Activated T-helper 17 cell treated with anti-CD3 and anti-CD28 coated beads, Interleukin-2, amount 50 U/mL, for 72 hours (primary cell): ENCODE measurements at regions not wholly inside any gene's neighbourhood (a gene's known extent, or its start where the extent isn't known, plus 50 kb on each side); places are given as distances from the start of the nearest gene placed in this dataset.

ENCODE experiments used
- ATAC-seq: fragments of 150-1000 bp; cut with Tn5 transposase; replicated peaks from 2 replicates; pipeline ENCODE4 v1.10.0; 2021; ENCODE audit warnings: mild to moderate bottlenecking, moderate library complexity
- H3K27ac Mint-ChIP-seq: one replicate; pipeline ENCODE4 v1.8.0; 2022; ENCODE audit warnings: mixed read lengths
- H3K27me3 Mint-ChIP-seq: one replicate; pipeline ENCODE4 v1.8.0; 2022; ENCODE audit warnings: mixed read lengths
- H3K36me3 Mint-ChIP-seq: one replicate; pipeline ENCODE4 v1.8.0; 2022; ENCODE audit warnings: low read depth, mild to moderate bottlenecking, mixed read lengths
- H3K4me1 Mint-ChIP-seq: one replicate; pipeline ENCODE4 v1.8.0; 2022; ENCODE audit warnings: mixed read lengths
- H3K4me3 Mint-ChIP-seq: one replicate; pipeline ENCODE4 v1.8.0; 2022; ENCODE audit warnings: mild to moderate bottlenecking, mixed read lengths
- H3K9me3 Mint-ChIP-seq: one replicate; pipeline ENCODE4 v1.8.0; 2022; ENCODE audit warnings: mixed read lengths

DNA sequence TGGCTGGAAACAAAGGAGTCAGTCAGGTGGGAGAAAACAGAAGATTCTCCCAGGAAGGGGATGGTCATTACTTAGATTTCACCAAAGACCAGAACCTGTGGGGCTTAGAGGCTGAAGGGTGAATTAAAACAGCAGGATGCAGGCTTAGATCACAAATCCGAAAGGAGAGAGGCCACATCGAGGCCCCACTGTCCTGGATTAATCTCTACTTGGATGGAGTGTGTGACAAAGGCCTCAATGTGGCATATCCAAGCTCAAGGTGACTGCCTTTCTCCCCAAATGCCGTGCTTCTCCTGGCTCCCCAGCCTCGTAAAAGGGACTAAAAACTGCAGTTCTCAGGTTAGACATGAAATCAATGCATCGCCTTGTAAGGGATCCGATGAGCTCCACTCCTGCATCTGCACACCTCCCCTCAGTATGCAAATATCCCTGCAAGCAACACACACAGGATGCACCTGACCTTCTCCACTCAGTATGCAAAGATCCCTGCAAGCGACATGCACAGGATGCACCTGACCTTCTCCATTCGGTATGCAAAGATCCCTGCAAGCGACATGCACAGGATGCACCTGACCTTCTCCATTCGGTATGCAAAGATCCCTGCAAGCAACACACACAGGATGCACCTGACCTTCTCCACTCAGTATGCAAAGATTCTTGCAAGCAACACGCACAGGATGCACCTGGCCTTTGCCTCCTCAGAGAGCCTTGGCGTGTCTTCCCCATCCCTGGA lies 447.4 kb downstream of the BRD1 start:
- ATAC-seq, result no peak
- Mint-ChIP-seq H3K9me3 (no peaks in the 10 kb centered on the region), H3K4me1 (no peaks in the 10 kb centered on the region), H3K27ac (no peak overlapping the region), H3K36me3 (no peaks in the 10 kb centered on the region), H3K4me3 (no peak overlapping the region), H3K27me3 (peaks cover 31% of the 10 kb centered on the region)

DNA sequence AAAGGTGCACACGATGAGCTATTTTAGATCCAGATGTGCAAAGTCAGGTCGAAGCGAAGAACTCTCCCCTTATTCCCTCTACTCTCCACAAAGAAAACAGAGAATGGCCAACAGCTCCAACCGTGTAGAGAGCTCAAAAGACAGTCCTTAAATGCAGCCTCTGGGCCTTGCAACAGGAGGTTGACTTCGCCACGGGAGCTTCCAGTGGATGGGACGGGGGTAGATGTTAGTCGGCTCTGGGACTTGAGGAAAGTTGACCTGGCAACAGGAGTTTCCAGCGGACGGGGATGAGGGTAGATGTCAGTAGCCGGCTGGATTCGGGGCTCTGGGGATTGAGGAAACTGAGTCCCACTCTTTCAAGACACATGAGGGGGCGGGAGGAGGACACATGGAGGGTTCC lies 450.4 kb downstream of the BRD1 start:
- Mint-ChIP-seq H3K27ac (no peak overlapping the region), H3K4me3 (no peak overlapping the region), H3K27me3 (peaks cover 27% of the 10 kb centered on the region), H3K36me3 (no peaks in the 10 kb centered on the region), H3K9me3 (no peaks in the 10 kb centered on the region), H3K4me1 (no peaks in the 10 kb centered on the region)
- no peak for ATAC-seq

DNA sequence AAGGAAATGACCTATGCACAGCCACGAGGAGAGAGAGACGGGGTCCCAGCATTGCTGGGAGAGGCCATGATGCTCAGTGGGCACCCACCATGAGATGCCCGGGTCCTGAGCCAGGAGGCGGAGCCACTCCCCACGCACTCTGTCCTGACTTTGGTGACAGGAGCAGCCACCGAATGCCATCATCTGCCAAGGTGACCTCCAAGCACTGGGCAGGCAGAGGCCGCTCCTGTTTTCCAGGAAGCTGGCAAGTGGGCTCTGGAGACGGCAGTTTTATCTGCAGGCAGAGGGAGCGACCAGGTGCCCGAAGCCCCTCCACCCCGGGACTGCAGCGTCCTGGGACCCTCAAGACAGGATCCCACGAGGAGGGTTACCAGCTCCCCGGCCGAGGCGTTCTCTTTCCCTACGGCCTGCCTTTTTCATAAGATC lies 453.9 kb downstream of the BRD1 start:
- ATAC-seq, result no peak
- H3K4me3 Mint-ChIP-seq, result no peak overlapping the region
- H3K9me3 Mint-ChIP-seq, result no peaks in the 10 kb centered on the region
- no peaks in the 10 kb centered on the region for H3K4me1 Mint-ChIP-seq
- H3K27ac Mint-ChIP-seq, result no peak overlapping the region
- peaks cover 14% of the 10 kb centered on the region for H3K27me3 Mint-ChIP-seq
- no peaks in the 10 kb centered on the region for H3K36me3 Mint-ChIP-seq

DNA sequence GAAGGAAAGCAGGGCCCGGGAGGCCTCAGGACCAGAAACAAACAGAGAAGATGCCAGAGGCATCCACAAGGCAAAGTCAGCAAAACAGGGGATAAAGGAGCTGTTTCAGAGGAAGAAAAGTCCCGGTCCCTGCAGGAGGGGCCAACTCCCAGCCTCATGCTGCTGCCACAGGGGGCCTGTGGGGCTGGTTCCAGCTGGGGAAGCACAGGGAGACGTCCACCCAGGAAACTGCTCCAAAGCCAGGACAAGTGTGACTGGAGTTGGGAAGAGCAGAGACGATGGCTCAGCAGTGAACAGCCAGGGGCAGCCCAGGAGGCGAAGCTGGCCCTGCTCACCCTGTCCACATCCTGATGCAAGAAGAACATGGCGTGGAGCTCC lies 454.4 kb downstream of the BRD1 start:
- H3K4me3 Mint-ChIP-seq, result no peak overlapping the region
- H3K27me3 Mint-ChIP-seq, result peaks cover 13% of the 10 kb centered on the region
- H3K36me3 Mint-ChIP-seq, result no peaks in the 10 kb centered on the region
- no peaks in the 10 kb centered on the region for H3K4me1 Mint-ChIP-seq
- no peaks in the 10 kb centered on the region for H3K9me3 Mint-ChIP-seq
- no peak for ATAC-seq
- H3K27ac Mint-ChIP-seq, result no peak overlapping the region

DNA sequence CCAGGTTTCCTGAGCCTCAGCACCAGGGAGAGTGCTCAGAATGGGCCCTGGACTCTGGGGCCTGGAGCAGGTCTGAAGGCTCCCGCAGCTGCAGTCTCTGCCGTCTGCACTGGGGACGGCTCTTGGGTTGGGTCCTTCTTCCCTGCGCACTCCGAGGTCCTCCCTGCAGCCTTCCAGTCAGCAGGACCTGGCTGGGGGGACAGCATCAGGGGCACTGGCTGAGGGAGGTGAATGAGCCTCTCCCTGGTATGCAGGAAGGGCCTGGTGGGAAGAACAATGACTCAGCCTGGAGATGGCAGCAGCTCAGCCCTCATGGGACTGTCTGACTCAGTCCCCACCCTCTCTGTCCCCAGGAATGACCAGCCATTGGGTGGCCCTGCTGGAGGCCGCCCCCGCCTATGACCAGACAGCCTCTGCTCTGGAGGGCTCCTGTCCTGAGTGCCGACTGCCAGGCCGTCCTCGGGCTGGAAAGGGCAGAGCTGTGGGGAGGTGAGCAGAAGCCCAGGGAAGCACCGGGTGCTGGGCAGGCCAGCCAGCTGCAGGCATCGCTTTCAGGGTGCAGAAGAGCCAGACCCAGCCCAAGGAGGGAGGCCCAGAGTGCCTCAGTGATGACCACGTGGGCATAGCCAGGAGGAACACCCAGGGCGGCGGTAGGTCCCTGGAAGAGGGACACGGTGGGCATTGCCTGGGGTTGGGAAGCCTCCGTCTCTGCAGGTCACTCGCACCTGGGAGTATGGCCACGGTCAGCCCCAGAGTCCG lies 455.0 kb downstream of the BRD1 start:
- H3K9me3 Mint-ChIP-seq, result no peaks in the 10 kb centered on the region
- H3K36me3 Mint-ChIP-seq, result no peaks in the 10 kb centered on the region
- no peak for ATAC-seq
- no peaks in the 10 kb centered on the region for H3K4me1 Mint-ChIP-seq
- H3K4me3 Mint-ChIP-seq, result no peak overlapping the region
- H3K27ac Mint-ChIP-seq, result no peak overlapping the region
- H3K27me3 Mint-ChIP-seq, result peaks cover 11% of the 10 kb centered on the region

DNA sequence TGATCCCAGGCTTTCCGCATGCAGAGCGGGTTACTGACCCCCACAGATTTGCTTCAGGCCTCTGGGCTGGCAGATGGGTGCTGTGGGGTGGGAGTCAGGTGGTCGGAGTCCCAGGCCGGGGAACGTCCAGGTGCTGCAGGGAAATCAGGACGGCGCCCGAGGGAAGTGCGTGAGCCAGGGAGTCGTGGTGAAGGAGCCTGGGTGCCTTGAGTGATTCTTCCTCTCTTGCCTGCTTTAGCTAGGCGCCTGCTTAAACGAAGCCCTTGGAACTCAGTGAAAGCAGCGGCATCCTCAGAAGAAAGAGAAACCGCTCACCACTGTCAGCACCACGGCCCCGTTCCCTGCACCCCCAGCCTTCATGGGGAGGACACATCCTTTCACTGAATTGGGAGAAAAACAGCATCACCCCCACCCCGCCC lies 455.6 kb downstream of the BRD1 start:
- H3K27ac Mint-ChIP-seq, result no peak overlapping the region
- H3K4me1 Mint-ChIP-seq, result no peaks in the 10 kb centered on the region
- no peaks in the 10 kb centered on the region for H3K36me3 Mint-ChIP-seq
- H3K4me3 Mint-ChIP-seq, result no peak overlapping the region
- H3K9me3 Mint-ChIP-seq, result no peaks in the 10 kb centered on the region
- peaks cover 5% of the 10 kb centered on the region for H3K27me3 Mint-ChIP-seq
- no peak for ATAC-seq

DNA sequence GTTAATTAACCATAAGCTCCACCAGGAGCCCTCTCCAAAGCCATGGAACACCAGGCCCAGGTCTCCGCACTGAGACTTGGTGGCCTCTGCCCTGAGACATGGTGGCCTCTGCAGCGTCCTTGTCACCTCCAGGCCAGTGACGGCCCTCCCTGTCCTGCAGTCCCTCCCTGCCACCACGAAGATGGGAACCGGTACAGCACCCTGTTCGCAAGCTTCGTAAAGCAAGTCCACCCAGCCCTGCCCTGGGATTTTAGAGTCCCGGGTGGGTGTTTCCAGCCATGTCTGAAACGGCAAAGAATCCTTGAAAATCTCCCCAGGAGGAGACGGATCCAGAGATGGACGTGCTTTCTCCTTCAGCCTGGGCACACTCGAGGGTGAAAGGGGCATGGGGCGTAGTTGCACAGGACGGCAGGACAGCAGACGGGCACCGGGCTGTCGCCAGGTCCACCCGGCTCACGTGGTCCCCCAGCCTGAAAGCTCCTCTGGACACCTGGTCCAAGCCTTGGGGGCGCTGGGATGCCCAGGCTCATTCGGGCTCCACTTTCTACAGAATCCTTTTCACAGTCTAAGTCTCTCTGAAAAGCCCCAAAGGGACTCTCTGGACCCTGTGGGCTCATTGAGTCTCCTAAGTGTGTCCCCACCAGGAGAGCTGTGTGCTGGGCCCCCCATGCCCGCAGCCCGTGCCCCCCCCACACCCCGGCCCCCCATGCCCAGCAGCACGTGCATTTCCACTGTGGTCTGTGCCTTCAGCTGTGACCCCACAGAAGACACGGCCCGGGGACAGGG lies 456.2 kb downstream of the BRD1 start:
- no peaks in the 10 kb centered on the region for H3K4me1 Mint-ChIP-seq
- no peaks in the 10 kb centered on the region for H3K36me3 Mint-ChIP-seq
- H3K27ac Mint-ChIP-seq, result no peak overlapping the region
- H3K27me3 Mint-ChIP-seq, result peaks cover 5% of the 10 kb centered on the region
- H3K4me3 Mint-ChIP-seq, result no peak overlapping the region
- no peaks in the 10 kb centered on the region for H3K9me3 Mint-ChIP-seq
- ATAC-seq, result no peak

DNA sequence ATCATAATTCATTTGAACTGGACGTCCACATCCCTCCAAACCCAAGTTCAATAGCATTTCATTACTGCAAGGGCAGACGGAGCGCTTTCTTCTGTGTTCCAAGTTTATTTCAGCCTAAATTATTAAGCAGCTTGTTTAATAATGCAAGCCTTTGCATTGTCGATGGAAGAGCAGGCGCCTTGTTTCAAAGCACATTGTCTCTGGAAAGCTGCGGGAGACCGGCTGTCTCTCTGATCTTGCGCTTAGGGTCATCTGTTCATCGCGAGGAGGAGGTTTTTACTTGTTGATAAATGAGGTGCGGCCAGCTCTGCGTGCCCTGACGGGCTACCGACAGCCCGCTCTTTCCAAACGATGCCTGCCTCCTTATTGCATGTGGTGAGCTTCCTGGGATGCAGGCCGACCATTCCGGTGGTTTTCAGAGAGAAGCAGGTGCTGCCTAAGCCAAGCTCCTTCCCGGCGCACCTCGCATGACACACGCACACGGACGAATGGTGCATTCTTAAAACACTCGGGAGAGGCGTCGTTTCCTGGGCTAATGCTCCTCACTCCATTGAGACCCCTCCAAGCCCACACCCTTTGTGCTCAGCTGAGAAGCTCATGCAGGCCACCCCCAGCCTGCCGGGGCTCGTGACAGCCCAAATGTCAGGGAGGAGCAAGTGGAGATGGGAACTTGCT lies 456.9 kb downstream of the BRD1 start:
- no peaks in the 10 kb centered on the region for H3K9me3 Mint-ChIP-seq
- no peak for ATAC-seq

DNA sequence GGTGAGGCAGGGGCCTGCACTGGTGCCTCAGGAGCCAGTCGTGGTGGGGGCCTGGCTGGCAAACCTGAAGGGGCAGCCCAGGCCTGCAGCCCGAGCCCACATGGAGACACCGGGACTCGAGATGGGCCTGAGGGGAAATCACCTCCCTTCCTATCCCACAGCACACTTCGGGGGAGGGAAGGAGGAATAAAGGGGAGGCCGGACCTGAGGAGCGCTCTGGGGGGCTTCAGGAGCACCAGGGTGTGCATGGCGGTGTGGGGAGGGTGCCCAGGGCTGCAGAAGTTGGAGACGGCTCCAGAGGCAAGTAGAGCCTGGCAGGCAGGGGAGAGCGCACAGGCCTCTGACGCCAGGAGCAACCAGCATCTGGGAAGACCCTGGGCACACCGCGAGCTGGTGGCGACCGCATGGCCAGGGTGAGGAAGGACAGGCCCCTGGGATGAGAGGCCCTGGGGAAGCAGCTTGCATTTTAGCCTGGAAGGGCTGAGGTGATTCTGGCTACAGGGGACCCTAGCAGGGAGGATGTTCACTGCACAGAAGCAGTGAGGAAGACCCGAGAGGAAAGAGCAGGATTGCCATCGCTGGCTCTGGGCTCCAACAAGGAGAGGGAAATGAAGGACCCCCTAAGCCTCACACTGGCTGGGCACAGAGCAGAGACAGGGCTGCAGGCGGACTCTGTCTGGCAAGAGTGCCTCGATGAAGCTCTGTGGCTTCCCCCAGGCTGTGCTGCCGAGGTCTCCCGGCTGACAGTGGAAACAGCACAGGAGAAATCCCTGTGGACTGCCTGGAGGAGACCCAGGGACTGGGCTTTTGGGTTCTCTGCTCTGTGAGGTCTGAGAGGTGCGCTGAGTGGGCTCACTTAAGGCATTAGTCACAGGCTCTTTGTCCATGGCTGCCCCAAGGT lies 457.7 kb downstream of the BRD1 start:
- H3K9me3 Mint-ChIP-seq, result no peaks in the 10 kb centered on the region
- no peaks in the 10 kb centered on the region for H3K4me1 Mint-ChIP-seq
- no peak overlapping the region for H3K4me3 Mint-ChIP-seq
- H3K27ac Mint-ChIP-seq, result no peak overlapping the region
- H3K36me3 Mint-ChIP-seq, result no peaks in the 10 kb centered on the region
- peaks cover 10% of the 10 kb centered on the region for H3K27me3 Mint-ChIP-seq
- ATAC-seq, result no peak

More for the DNA sequence above, 456.9 kb downstream of the BRD1 start:
- no peak overlapping the region for H3K27ac Mint-ChIP-seq
- H3K27me3 Mint-ChIP-seq, result peaks cover 7% of the 10 kb centered on the region
- H3K4me1 Mint-ChIP-seq, result no peaks in the 10 kb centered on the region
- no peak overlapping the region for H3K4me3 Mint-ChIP-seq
- H3K36me3 Mint-ChIP-seq, result no peaks in the 10 kb centered on the region

DNA sequence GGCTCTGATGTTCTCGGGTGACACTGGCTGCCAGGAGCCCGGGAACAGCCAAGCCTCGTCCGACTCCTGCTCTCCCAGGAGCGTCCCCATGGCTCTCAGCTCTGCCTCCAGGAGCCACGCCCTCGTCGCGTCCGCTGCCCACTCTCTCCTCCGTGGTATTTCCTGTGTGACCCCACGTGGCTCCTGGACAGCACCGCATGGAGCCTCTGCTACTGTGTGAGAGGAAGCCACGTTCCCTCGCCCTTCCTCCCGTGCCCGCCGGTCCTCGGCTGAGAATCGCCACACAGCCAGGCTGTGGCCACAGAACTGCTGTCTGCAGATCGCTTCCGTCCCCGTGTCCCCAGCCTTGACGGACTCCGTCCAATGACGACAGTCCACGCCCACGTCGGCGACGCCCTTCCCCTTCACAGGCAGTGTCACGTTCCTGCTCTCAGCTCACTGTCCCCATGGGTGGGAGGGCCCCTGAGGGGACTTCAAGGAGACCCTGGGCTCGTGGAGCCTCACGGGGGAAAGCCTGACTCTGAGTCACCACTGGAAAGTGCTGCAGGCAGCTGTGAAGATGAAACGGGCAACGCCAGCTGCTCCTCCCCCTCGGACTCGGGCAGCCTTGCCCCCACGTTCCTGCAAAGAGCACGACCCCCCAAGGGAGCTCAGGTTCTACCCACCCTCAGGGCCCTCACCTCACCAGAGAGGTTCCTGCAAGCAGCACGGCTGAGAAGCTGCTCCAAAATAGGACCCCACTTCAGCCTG lies 458.5 kb downstream of the BRD1 start:
- no peaks in the 10 kb centered on the region for H3K4me1 Mint-ChIP-seq
- H3K27me3 Mint-ChIP-seq, result peaks cover 10% of the 10 kb centered on the region
- no peak for ATAC-seq
- no peaks in the 10 kb centered on the region for H3K36me3 Mint-ChIP-seq
- H3K4me3 Mint-ChIP-seq, result no peak overlapping the region
- H3K9me3 Mint-ChIP-seq, result no peaks in the 10 kb centered on the region
- no peak overlapping the region for H3K27ac Mint-ChIP-seq

DNA sequence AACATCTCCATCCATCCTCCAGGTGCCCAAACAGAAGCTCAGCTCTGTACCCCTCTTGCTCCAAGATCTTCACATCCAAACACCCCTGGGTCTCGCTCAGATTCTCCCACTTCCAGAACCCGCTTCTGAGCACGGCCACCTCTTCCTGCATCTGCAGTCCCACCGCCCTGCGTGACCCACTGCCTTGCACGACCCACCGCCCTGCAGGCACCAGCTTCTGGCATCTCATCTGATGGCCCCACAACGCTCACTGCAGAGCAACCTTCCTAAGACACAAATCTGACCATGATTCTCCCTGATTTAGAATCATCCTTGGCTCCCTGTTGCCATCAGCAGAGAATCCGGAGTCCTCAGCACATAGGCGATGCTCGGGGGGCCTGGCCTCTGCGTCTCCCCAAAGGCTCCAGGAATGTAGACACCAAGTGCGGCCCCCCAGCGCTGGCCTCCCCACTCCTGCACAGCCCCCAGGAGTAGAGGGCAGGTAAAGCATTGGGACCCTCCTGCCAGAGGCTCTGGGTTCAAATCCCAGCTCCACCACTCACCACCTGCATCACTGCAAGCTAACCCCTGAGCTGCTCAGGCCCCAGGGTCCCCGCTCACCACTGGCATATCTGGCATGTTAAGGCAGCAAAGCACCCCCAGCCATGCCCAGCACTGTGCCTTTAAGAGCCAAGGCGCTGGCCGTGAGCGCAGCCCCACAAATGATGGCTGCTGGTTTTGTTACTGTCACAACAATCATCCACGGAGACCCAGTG lies 459.3 kb downstream of the BRD1 start:
- Mint-ChIP-seq H3K4me1 (no peaks in the 10 kb centered on the region), H3K27ac (no peak overlapping the region), H3K9me3 (no peaks in the 10 kb centered on the region), H3K4me3 (no peak overlapping the region), H3K27me3 (peaks cover 10% of the 10 kb centered on the region), H3K36me3 (no peaks in the 10 kb centered on the region)
- no peak for ATAC-seq

DNA sequence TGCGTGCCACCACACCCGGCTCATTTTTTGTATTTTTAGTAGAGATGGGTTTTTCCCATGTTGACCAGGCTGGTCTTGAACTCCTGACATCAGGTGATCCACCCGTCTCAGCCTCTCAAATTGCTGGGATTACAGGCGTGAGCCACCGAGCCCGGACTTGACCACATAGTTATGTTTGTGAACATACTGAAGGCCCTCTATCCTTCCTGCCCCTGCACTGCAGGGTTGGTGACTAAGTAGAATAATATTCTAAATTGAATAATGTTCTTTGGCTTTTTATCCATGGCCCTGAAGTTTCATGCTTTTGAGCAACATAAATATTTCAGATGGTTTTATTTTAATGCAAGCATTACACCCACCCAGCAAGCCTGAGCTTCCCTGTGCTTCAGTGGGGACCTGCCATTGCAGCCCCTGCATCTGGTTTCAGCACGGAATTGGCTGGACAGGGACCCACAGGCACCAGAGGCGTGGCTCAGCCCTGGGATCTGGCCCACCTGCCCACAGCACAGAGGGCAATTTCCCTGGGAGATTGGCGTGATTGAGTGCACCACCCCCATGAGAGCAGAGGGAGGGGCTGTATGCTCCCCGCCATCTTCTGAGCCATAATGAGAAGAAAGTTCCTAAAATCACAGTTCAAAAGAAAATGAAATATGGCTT lies 460.5 kb downstream of the BRD1 start:
- no peaks in the 10 kb centered on the region for H3K36me3 Mint-ChIP-seq
- H3K27me3 Mint-ChIP-seq, result peaks cover 10% of the 10 kb centered on the region
- no peaks in the 10 kb centered on the region for H3K4me1 Mint-ChIP-seq

More for the DNA sequence above, 460.5 kb downstream of the BRD1 start:
- ATAC-seq, result no peak
- H3K27ac Mint-ChIP-seq, result no peak overlapping the region
- H3K9me3 Mint-ChIP-seq, result no peaks in the 10 kb centered on the region
- no peak overlapping the region for H3K4me3 Mint-ChIP-seq
